GM23248 (cell line): ENCODE measurements at regions not wholly inside any gene's neighbourhood (a gene's known extent, or its start where the extent isn't known, plus 50 kb on each side); places are given as distances from the start of the nearest gene placed in this dataset.

ENCODE experiments used
- DNase-seq: peaks from one replicate; pipeline ENCODE4 v3.0.0-alpha.2; 2015
- H2AFZ ChIP-seq: fragments of 200-600 bp; sonication (generic); 2 replicates; pipeline ENCODE4 v1.6.1; 2016; ENCODE audit warnings: antibody characterized with exemption
- H3F3A ChIP-seq: fragments of 200-600 bp; sonication (generic); 2 replicates; pipeline ENCODE4 v1.6.1; 2016; ENCODE audit warnings: mild to moderate bottlenecking, antibody characterized with exemption, mixed run types; ENCODE audit not compliant: insufficient read depth
- H3K27ac ChIP-seq: fragments of 200-600 bp; sonication (generic); 2 replicates; pipeline ENCODE4 v1.5.1; 2016; ENCODE audit warnings: mild to moderate bottlenecking
- H3K27me3 ChIP-seq: fragments of 200-600 bp; sonication (generic); replicated peaks from 2 replicates; pipeline ENCODE4 v1.6.1; 2016; ENCODE audit warnings: mild to moderate bottlenecking; ENCODE audit not compliant: insufficient read depth
- H3K36me3 ChIP-seq: fragments of 200-600 bp; sonication (generic); 2 replicates; pipeline ENCODE4 v1.6.1; 2016; ENCODE audit warnings: low read depth, mild to moderate bottlenecking
- H3K4me1 ChIP-seq: fragments of 200-600 bp; sonication (generic); 2 replicates; pipeline ENCODE4 v1.6.1; 2016; ENCODE audit warnings: mild to moderate bottlenecking; ENCODE audit not compliant: insufficient read depth
- H3K4me2 ChIP-seq: fragments of 200-600 bp; sonication (generic); one replicate; pipeline ENCODE4 v1.6.1; 2016; ENCODE audit warnings: mild to moderate bottlenecking; ENCODE audit not compliant: unreplicated experiment
- H3K4me3 ChIP-seq: fragments of 200-600 bp; sonication (generic); 2 replicates; pipeline ENCODE4 v1.5.1; 2016; ENCODE audit warnings: mild to moderate bottlenecking
- H3K79me2 ChIP-seq: fragments of 200-600 bp; sonication (generic); 2 replicates; pipeline ENCODE4 v1.6.1; 2016; ENCODE audit warnings: mild to moderate bottlenecking; ENCODE audit not compliant: insufficient read depth
- H3K9ac ChIP-seq: fragments of 200-600 bp; sonication (generic); 2 replicates; pipeline ENCODE4 v1.6.1; 2016; ENCODE audit warnings: mild to moderate bottlenecking
- H3K9me2 ChIP-seq: fragments of 200-600 bp; sonication (generic); 2 replicates; pipeline ENCODE4 v1.6.1; 2016; ENCODE audit warnings: mixed run types, mild to moderate bottlenecking, moderate library complexity; ENCODE audit not compliant: insufficient read depth
- H3K9me3 ChIP-seq: fragments of 200-600 bp; sonication (generic); one replicate; pipeline ENCODE4 v1.6.1; 2017; ENCODE audit warnings: low read depth
- H4K20me1 ChIP-seq: fragments of 200-600 bp; sonication (generic); 2 replicates; pipeline ENCODE4 v1.6.0; 2016; ENCODE audit not compliant: insufficient read depth
- EZH2 ChIP-seq: fragments of 200-600 bp; sonication (generic); IDR thresholded peaks from 2 replicates; pipeline ENCODE4 v1.6.1; 2018; ENCODE audit warnings: antibody characterized with exemption, mild to moderate bottlenecking; ENCODE audit not compliant: insufficient read depth, poor library complexity, severe bottlenecking
- EZH2phosphoT487 ChIP-seq: fragments of 200-600 bp; sonication (generic); IDR thresholded peaks from 2 replicates; pipeline ENCODE4 v1.6.1; 2018; ENCODE audit warnings: antibody characterized with exemption, moderate library complexity, mild to moderate bottlenecking, low read depth; ENCODE audit not compliant: insufficient read depth
- WGBS, 2 experiments: methylation state at CpG; one replicate each; pipeline ENCODE4 v1.1.6; 2015 to 2017; ENCODE audit warnings: low lambda C conversion rate in 2 of 2, low coverage in 1 of 2; ENCODE audit errors: missing lambda C conversion rate in 2 of 2; 5-methylcytosine and 5-hydroxymethylcytosine counted together
- in situ Hi-C: fragments of 300-500 bp; cut with MboI; formaldehyde crosslinking; loops from 2 replicates; pipeline ENCODE4 v1.15.0; 2020

GRCh38 chr14:48665077-48665784, 920.9 kb downstream of the RPS29 start:
- Histone ChIP-seq H3K4me3 (no peak overlapping the region), H4K20me1 (no peaks in the 10 kb centered on the region), H3K4me2 (no peak overlapping the region), H3F3A (no peaks in the 10 kb centered on the region), H3K9ac (no peak overlapping the region), H3K27me3 (no peaks in the 10 kb centered on the region), H3K9me3 (peaks cover 6% of the 10 kb centered on the region), H3K9me2 (no peaks in the 10 kb centered on the region), H3K4me1 (no peaks in the 10 kb centered on the region), H3K36me3 (no peaks in the 10 kb centered on the region), H2AFZ (no peak overlapping the region), H3K79me2 (no peaks in the 10 kb centered on the region), H3K27ac (no peak overlapping the region)
- in situ Hi-C loops: no loop called here
- TF ChIP-seq EZH2 (no peak), EZH2phosphoT487 (no peak)
- WGBS, 2 experiments: 9 to 12% methylated on average over 3 of the region's 3 CpGs
- no peak for DNase-seq

DNA sequence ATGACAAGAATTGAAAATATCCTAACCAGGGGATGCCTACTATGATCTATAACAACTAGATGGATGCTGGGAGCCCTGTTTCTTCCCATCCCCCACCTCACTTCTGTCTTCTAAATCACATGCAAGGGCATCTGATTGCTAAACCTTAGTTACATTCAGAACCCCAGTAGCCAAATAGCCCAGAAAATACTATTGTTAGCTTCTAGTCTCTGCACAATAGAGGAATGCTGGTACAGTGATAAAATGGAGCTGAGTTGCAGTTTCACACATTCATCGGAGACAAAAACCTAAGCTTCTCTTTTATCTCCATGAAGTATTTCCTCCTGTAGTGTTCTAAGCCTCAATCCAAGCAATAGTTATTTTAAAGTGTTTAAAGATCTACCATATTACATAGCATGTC, 942.9 kb downstream of the RPS29 start:
- no peaks in the 10 kb centered on the region for H3K27me3 ChIP-seq
- H3K9ac ChIP-seq: no peak overlapping the region
- H3K4me1 ChIP-seq: no peaks in the 10 kb centered on the region
- H3K4me3 ChIP-seq: no peak overlapping the region
- DNase-seq: no peak
- H3K79me2 ChIP-seq: no peaks in the 10 kb centered on the region
- no peaks in the 10 kb centered on the region for H3K9me3 ChIP-seq
- H4K20me1 ChIP-seq: no peaks in the 10 kb centered on the region
- H3K9me2 ChIP-seq: no peaks in the 10 kb centered on the region
- no peaks in the 10 kb centered on the region for H3F3A ChIP-seq
- H3K36me3 ChIP-seq: no peaks in the 10 kb centered on the region
- 73 to 75% methylated on average over 1 of the region's 1 CpG for WGBS, 2 experiments
- no peak overlapping the region for H3K27ac ChIP-seq
- TF ChIP-seq EZH2phosphoT487 (no peak), EZH2 (no peak)
- in situ Hi-C loops: no loop called here
- H3K4me2 ChIP-seq: no peak overlapping the region
- no peak overlapping the region for H2AFZ ChIP-seq

GRCh38 chr14:48628870-48629269, 953.5 kb upstream of the MDGA2 start:
- Histone ChIP-seq H3K4me2 (no peak overlapping the region), H3K4me3 (no peak overlapping the region), H4K20me1 (no peaks in the 10 kb centered on the region), H3K9ac (no peak overlapping the region), H3K27me3 (no peaks in the 10 kb centered on the region), H3K9me2 (no peaks in the 10 kb centered on the region), H3K4me1 (no peaks in the 10 kb centered on the region), H3K36me3 (no peaks in the 10 kb centered on the region), H3K79me2 (no peaks in the 10 kb centered on the region), H3K27ac (no peak overlapping the region), H3K9me3 (no peaks in the 10 kb centered on the region), H2AFZ (no peak overlapping the region), H3F3A (no peaks in the 10 kb centered on the region)
- TF ChIP-seq EZH2phosphoT487 (no peak), EZH2 (no peak)
- DNase-seq: no peak
- in situ Hi-C loops: no loop called here

- no peak overlapping the region for H3K9ac ChIP-seq
- no peak for TF ChIP-seq EZH2phosphoT487
- no peak for TF ChIP-seq EZH2
- H3K9me2 ChIP-seq: no peaks in the 10 kb centered on the region
- WGBS, 2 experiments: 16 to 21% methylated on average over 1 of the region's 1 CpG
- no peak overlapping the region for H3K4me3 ChIP-seq
- in situ Hi-C loops: no loop called here
- H3K36me3 ChIP-seq: no peaks in the 10 kb centered on the region
- H2AFZ ChIP-seq: no peak overlapping the region
- no peak overlapping the region for H3K4me2 ChIP-seq
- no peaks in the 10 kb centered on the region for H4K20me1 ChIP-seq
- no peak for DNase-seq
- H3K27me3 ChIP-seq: no peaks in the 10 kb centered on the region
- H3K4me1 ChIP-seq: no peaks in the 10 kb centered on the region
- no peaks in the 10 kb centered on the region for H3F3A ChIP-seq
- H3K79me2 ChIP-seq: no peaks in the 10 kb centered on the region
- H3K9me3 ChIP-seq: peaks cover 6% of the 10 kb centered on the region
- no peak overlapping the region for H3K27ac ChIP-seq
These were observed 947.6 kb upstream of the MDGA2 start for GRCh38 chr14:48622980-48623379.

DNA sequence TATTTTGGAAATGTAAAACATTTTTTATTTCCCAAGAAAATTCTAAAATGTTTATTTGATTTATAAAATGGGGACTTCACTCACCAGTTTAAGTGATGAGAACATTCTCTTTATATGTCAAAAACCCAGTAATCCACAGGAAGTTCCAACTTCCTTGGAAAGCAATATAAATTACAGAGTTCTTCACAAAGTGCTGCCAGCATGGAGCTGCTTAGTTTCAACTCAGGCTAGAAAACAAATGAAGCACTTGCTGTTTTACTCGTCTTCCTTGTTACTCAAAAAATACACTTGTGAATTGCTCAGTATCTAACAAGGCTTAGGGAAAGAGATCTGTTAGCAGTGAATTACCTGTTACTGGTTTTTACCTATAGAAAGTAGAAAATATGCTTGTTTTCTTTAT, 942.7 kb upstream of the MDGA2 start:
- WGBS, 2 experiments: 0% methylated on average over 1 of the region's 1 CpG
- Histone ChIP-seq H3K27ac (no peak overlapping the region), H3K4me2 (no peak overlapping the region), H3K36me3 (no peaks in the 10 kb centered on the region), H3K79me2 (no peaks in the 10 kb centered on the region), H3K27me3 (no peaks in the 10 kb centered on the region), H3K4me3 (no peak overlapping the region), H2AFZ (no peak overlapping the region), H3K9ac (no peak overlapping the region), H3F3A (no peaks in the 10 kb centered on the region), H3K9me3 (peaks cover 8% of the 10 kb centered on the region), H4K20me1 (no peaks in the 10 kb centered on the region), H3K4me1 (no peaks in the 10 kb centered on the region), H3K9me2 (no peaks in the 10 kb centered on the region)
- in situ Hi-C loops: no loop called here
- TF ChIP-seq EZH2phosphoT487: no peak
- TF ChIP-seq EZH2: no peak
- DNase-seq: no peak
